ENCODE measurements at regions not wholly inside any gene's neighbourhood (a gene's known extent, or its start where the extent isn't known, plus 50 kb on each side); places are given as distances from the start of the nearest gene placed in this dataset.

DNA sequence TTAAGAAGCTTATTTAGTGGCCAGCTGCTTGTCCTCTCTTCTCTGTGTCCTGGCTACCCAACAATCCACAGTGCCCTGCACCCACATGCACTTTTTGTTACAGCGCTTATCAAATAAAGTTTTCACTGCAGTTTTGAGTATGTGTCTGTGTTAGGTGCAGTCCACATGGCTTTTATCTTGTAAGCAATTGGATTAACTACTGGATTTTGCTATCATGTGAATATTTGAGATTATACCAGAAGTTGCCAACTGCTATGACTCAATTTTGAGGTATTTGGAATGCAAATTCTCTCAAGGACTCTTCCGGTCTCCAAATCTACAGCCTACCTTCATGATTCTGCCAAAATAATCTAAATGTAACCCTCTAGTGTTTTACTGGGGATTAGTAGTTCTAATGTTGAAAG is 690.2 kb downstream of the NR2F1-AS1 start:
- TF ChIP-seq CTCF (IDR thresholded peaks at IDR 0.05; ENCODE audit: extremely low read depth, missing control alignments): no peak
- no peak for DNase-seq (ENCODE audit: low spot score)

GRCh38 chr5:92889140-92889539 is 691.9 kb downstream of the NR2F1-AS1 start:
- DNase-seq (ENCODE audit: low spot score): no peak
- no peak for TF ChIP-seq CTCF (IDR thresholded peaks at IDR 0.05; ENCODE audit: extremely low read depth, missing control alignments)

- no peak for TF ChIP-seq CTCF (IDR thresholded peaks at IDR 0.05; ENCODE audit: extremely low read depth, missing control alignments)
- no peak for DNase-seq (ENCODE audit: low spot score)
Observed at GRCh38 chr5:92887254-92887653, 693.8 kb downstream of the NR2F1-AS1 start.

- TF ChIP-seq CTCF (IDR thresholded peaks at IDR 0.05; ENCODE audit: extremely low read depth, missing control alignments): no peak
- no peak for DNase-seq (ENCODE audit: low spot score)
Observed at GRCh38 chr5:92886751-92887150, 694.3 kb downstream of the NR2F1-AS1 start.

GRCh38 chr5:92885950-92886349 is 695.1 kb downstream of the NR2F1-AS1 start:
- no peak for TF ChIP-seq CTCF (IDR thresholded peaks at IDR 0.05; ENCODE audit: extremely low read depth, missing control alignments)
- DNase-seq (ENCODE audit: low spot score): no peak

DNA sequence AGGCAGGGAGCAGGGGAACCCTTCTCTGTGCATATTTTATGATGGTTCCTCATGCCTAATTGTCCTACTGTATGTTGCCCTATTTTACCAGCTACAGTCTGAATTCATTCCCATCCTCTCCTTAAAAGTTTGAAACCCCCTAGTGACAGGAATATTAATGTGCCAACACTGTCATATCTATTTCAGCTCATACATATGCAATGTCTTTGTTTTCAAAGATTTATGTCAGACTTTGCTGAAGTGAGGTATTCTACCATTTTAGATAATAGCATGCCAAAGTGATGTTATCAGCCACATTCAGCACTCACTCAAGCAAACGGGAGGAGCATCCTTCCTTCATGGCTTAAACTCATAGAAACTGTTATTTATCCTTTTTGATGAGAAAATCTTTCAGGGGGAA is 696.5 kb downstream of the NR2F1-AS1 start:
- no peak for TF ChIP-seq CTCF (IDR thresholded peaks at IDR 0.05; ENCODE audit: extremely low read depth, missing control alignments)
- no peak for DNase-seq (ENCODE audit: low spot score)

DNA sequence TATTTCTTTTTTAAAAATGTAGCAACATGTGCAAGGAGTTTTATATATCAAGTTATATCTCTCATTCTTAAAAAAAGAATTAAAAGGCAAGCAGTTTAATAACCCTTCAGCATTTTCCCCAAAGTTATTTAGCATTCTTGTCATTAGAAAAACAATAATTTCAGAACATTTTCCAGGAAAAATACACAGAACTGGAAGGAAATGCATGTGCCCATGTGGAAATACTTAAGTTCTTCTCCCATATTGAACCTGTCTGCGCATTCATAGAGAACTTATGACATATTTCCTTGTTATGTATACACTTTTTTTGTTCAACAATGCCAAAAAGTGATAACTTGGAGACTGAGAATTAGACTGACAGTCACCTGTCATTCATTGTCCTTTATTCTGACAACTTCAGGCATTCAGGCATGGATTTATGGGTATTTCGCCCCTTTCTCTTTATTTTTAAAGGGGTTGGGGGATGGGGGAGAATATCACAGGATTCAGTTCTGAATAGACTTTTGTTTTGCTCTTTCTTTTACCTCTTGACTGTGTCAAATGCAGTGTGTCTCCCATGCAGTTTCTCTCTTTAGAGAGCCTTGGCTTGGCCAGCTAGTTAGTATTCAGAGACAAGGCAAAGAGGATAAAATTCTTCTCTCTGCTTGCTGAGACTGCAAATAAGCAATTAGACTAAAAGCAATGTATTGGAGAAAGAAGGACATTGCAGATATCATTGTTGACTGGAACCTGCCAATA is 701.0 kb downstream of the NR2F1-AS1 start:
- no peak for TF ChIP-seq CTCF (IDR thresholded peaks at IDR 0.05; ENCODE audit: extremely low read depth, missing control alignments)
- DNase-seq (ENCODE audit: low spot score): no peak

Measured in GM20000 (cell line).